ENCODE measurements at regions not wholly inside any gene's neighbourhood (a gene's known extent, or its start where the extent isn't known, plus 50 kb on each side); places are given as distances from the start of the nearest gene placed in this dataset.
A peak's percentile ranks its signal among the peaks of the same experiment; 100 is the strongest.

DNA sequence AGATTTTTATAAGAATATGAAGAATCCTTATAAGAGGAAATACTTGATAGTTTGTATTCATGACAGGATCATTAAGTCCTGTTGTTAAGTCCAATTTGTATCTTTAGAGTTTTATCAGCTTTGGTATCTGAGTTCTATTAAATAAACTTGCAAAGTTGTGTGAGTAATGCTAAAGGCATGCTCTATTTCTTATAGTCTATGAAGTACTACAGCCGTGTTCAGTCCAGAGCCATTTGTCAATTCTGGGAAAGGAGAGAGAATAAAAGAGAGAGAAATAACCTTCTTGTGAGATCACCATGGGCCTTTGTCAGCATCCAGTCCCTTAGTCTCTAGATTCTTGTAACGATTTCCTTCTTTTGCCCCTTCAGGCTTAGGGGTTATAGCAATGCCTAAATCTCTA lies 181.2 kb upstream of the POU3F2 start:
- H3K27ac ChIP-seq, result no peak overlapping the region
- ATAC-seq, result no peak
- H3K27me3 ChIP-seq, result no peaks in the 10 kb centered on the region
- no peak overlapping the region for H3K4me3 ChIP-seq
- intact Hi-C loops (cut with DNase I), result no loop called here
- no peaks in the 10 kb centered on the region for H3K4me1 ChIP-seq
- no peaks in the 10 kb centered on the region for H3K36me3 ChIP-seq
- no peaks in the 10 kb centered on the region for H3K9me3 ChIP-seq
- TF ChIP-seq, protein P1, sequence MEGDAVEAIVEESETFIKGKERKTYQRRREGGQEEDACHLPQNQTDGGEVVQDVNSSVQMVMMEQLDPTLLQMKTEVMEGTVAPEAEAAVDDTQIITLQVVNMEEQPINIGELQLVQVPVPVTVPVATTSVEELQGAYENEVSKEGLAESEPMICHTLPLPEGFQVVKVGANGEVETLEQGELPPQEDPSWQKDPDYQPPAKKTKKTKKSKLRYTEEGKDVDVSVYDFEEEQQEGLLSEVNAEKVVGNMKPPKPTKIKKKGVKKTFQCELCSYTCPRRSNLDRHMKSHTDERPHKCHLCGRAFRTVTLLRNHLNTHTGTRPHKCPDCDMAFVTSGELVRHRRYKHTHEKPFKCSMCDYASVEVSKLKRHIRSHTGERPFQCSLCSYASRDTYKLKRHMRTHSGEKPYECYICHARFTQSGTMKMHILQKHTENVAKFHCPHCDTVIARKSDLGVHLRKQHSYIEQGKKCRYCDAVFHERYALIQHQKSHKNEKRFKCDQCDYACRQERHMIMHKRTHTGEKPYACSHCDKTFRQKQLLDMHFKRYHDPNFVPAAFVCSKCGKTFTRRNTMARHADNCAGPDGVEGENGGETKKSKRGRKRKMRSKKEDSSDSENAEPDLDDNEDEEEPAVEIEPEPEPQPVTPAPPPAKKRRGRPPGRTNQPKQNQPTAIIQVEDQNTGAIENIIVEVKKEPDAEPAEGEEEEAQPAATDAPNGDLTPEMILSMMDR (IDR thresholded peaks at IDR 0.05), result no peak
- no peak for DNase-seq

- Histone ChIP-seq H3K4me1 (no peaks in the 10 kb centered on the region), H3K9me3 (no peaks in the 10 kb centered on the region), H3K4me3 (no peak overlapping the region), H3K27ac (no peak overlapping the region), H3K36me3 (no peaks in the 10 kb centered on the region), H3K27me3 (no peaks in the 10 kb centered on the region)
- TF ChIP-seq, protein P1 (IDR thresholded peaks at IDR 0.05), result no peak
- intact Hi-C loops (cut with DNase I), result no loop called here
- peak; percentile 51 for ATAC-seq
- peak in 3 of 4 donors; percentile 36 to 75 (median 57) for DNase-seq
Measured at GRCh38 chr6:98657764-98658163, 176.6 kb upstream of the POU3F2 start.

- Histone ChIP-seq H3K27me3 (no peaks in the 10 kb centered on the region), H3K36me3 (no peaks in the 10 kb centered on the region), H3K27ac (no peak overlapping the region), H3K9me3 (no peaks in the 10 kb centered on the region), H3K4me1 (no peaks in the 10 kb centered on the region), H3K4me3 (no peak overlapping the region)
- TF ChIP-seq, protein P1 (IDR thresholded peaks at IDR 0.05), result no peak
- DNase-seq (no peak), ATAC-seq (peak; percentile 72)
- intact Hi-C loops (cut with DNase I), result no loop called here
Measured at GRCh38 chr6:98669371-98669770, 165.0 kb upstream of the POU3F2 start.

GRCh38 chr6:98670045-98670746 lies 164.2 kb upstream of the POU3F2 start:
- no peaks in the 10 kb centered on the region for H3K27me3 ChIP-seq
- H3K4me1 ChIP-seq, result no peaks in the 10 kb centered on the region
- no peak for DNase-seq
- H3K9me3 ChIP-seq, result no peaks in the 10 kb centered on the region
- no peak overlapping the region for H3K27ac ChIP-seq
- no peak overlapping the region for H3K4me3 ChIP-seq
- no peak for ATAC-seq
- no peaks in the 10 kb centered on the region for H3K36me3 ChIP-seq
- intact Hi-C loops (cut with DNase I), result no loop called here
- TF ChIP-seq, protein P1 (IDR thresholded peaks at IDR 0.05), result no peak

GRCh38 chr6:98672681-98673475 lies 161.5 kb upstream of the POU3F2 start:
- H3K9me3 ChIP-seq, result no peaks in the 10 kb centered on the region
- intact Hi-C loops (cut with DNase I), result no loop called here
- no peaks in the 10 kb centered on the region for H3K36me3 ChIP-seq
- no peaks in the 10 kb centered on the region for H3K27me3 ChIP-seq
- DNase-seq (no peak), ATAC-seq (peak; percentile 77)
- TF ChIP-seq, protein P1 (IDR thresholded peaks at IDR 0.05), result no peak
- H3K27ac ChIP-seq, result no peak overlapping the region
- no peak overlapping the region for H3K4me3 ChIP-seq
- H3K4me1 ChIP-seq, result no peaks in the 10 kb centered on the region

Data from left lung (tissue), 4 donors.